Amygdala (tissue), 56 donors: ENCODE measurements at regions not wholly inside any gene's neighbourhood (a gene's known extent, or its start where the extent isn't known, plus 50 kb on each side); places are given as distances from the start of the nearest gene placed in this dataset.

Experiments used
- DNase-seq, 56 donors: peaks; one replicate each; lab custom pipeline; 2025; lab: John Stamatoyannopoulos, UW

DNA sequence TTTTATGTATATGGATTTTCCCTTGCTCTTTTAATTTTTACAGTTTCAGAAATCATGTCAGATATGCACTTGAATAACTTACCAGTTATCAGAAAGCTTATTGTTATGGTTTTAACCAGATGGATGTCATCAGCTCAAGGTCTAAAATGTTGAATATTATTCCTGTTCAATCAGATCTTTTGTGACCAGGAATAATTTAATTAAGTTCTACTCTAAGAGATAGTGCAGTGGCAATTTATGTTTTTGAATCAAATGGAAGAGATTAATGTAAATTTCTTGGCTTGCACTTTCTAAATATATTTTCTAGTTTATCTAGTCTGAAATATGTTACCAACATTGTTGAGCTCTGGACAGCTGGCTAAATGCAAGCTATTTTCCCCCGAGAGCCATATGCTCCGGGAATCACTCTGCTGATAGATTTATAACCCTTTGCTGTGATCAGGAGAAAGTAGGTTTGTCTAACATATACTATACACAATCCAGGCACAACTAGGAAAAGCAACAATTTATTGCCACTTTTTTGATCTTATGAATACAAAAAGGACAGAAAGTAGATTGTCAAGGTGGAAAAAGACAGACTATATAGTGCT, 76.8 kb upstream of the CD96 start:
- DNase-seq, result no peak

- no peak for DNase-seq
Measured at GRCh38 chr3:111470032-111470431, 72.0 kb upstream of the CD96 start.

DNA sequence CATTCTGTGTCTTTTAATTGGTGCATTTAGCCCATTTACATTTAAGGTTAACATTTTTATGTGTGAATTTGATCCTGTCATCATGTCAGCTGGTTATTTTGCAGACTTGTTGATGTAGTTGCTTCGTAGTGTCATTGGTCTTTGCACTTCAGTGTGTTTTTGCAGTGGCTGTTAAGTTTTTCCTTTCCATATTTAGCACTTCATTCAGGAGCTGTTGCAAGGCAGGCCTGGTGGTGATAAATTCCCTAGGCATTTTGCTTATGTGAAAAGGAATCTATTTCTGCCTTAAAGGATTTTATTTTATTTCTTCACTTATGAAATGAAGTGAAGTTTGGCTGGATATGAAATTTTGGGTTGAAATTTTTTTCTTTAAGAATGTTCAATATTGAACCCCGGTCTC, 70.2 kb upstream of the CD96 start:
- no peak for DNase-seq

DNA sequence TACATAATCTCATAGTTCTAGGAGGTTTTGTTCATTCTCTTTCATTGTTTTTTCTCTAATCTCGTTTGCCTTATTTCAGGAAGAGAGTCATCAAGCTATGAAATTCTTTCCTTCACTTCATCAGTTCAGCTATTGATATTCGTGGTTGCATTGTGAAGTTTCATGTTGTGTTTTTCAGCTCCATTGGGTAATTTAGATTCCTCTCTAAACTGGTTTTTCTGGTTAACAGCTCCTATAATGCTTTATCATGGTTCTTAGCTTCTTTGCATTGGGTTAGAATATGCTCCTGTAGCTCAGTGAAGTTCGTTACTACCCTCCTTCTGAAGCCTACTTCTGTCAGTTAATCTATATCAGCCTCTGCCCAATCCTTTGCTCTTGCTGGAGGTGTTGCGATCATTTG, 69.4 kb upstream of the CD96 start:
- DNase-seq, result no peak

DNA sequence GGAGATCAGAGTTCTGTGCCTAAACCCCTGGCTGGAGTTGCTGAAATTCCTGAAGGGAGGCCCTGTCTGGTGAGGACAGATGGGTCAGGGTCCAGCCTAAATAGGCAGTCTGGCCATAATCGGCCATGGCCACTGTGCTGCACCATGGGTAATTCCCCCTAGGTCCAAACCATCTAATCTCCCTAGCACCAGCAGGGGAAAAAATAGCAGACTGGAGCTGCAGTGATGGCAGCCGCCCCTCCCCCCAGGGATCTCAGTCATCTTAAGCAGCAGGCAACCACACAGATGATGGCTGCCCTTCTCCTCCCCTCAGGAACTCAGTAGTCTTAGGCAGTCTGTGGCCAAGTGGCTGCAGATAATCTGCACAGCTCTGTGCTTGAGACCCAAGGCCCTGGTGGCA, 68.4 kb upstream of the CD96 start:
- DNase-seq, result no peak

DNA sequence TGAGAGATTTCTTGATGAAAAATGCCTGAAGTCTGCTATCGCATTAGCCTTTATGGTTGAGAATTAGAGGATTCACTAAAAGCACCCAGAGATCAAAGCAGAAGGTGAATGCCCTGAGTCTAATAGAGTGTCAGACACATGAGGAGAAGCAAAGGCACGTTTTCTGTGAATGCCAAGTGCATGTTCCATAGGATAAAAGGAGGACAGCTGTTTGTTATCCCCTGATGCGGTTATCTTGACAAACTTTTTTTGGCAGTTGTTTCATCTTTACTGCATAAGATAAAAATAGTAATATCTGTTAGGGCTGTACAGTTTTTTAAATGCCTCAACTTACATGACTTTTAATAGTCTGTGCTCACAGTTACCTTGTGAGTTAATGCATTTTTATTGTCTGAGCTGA, 65.3 kb upstream of the CD96 start:
- DNase-seq, result no peak

DNA sequence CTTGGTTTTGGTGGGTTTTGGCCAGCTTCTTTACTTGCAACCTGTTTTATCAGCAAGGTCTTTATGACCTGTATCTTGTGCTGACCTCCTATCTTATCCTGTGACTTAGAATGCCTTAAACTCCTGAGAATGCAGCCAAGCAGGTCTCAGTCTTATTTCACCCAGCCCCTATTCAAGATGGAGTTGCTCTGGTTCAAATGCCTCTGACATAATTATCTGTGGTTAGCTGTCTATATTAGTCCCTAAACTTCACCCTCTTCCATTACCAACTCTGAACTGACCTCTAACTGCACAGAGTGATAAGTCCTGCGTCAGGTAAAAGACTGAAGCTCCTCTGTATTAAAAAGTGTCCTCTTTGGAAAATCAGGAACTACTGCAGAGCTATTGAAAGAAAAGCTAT, 61.9 kb upstream of the CD96 start:
- no peak for DNase-seq

GRCh38 chr3:111481551-111481950, 60.4 kb upstream of the CD96 start:
- no peak for DNase-seq

GRCh38 chr3:111482574-111482973, 59.4 kb upstream of the CD96 start:
- DNase-seq, result no peak

- DNase-seq, result no peak
Measured at GRCh38 chr3:111485086-111485485, 56.9 kb upstream of the CD96 start.
